Progenitor cell of endocrine pancreas (in vitro differentiated cells): ENCODE measurements at regions not wholly inside any gene's neighbourhood (a gene's known extent, or its start where the extent isn't known, plus 50 kb on each side); places are given as distances from the start of the nearest gene placed in this dataset.

ENCODE experiments used
- DNase-seq: peaks from one replicate; pipeline ENCODE4 v3.0.0; 2021; ENCODE audit warnings: low spot score; ENCODE audit not compliant: unreplicated experiment
- H3K27ac Mint-ChIP-seq: 2 replicates; pipeline ENCODE4 v1.8.0; 2021; ENCODE audit warnings: mild to moderate bottlenecking, moderate library complexity, mixed read lengths
- H3K27me3 Mint-ChIP-seq: 2 replicates; pipeline ENCODE4 v1.8.0; 2021; ENCODE audit warnings: mixed read lengths
- H3K36me3 Mint-ChIP-seq: 2 replicates; pipeline ENCODE4 v1.8.0; 2022; ENCODE audit warnings: mixed read lengths; ENCODE audit not compliant: insufficient read depth
- H3K4me1 Mint-ChIP-seq: 2 replicates; pipeline ENCODE4 v1.8.0; 2021; ENCODE audit warnings: low read depth, mixed read lengths
- H3K4me3 Mint-ChIP-seq: 2 replicates; pipeline ENCODE4 v1.8.0; 2021; ENCODE audit warnings: low read depth, mild to moderate bottlenecking, moderate library complexity, mixed read lengths
- H3K9me3 Mint-ChIP-seq: 2 replicates; pipeline ENCODE4 v1.8.0; 2021; ENCODE audit warnings: low read depth, mixed read lengths
- CTCF ChIP-seq: fragments of 200-600 bp; sonication (generic); IDR thresholded peaks from one replicate; pipeline ENCODE4 v1.5.0; 2021; ENCODE audit warnings: antibody characterized with exemption, mild to moderate bottlenecking; ENCODE audit not compliant: unreplicated experiment

- H3K9me3 Mint-ChIP-seq = no peaks in the 10 kb centered on the region
- no peak for TF ChIP-seq CTCF
- no peak overlapping the region for H3K27ac Mint-ChIP-seq
- H3K36me3 Mint-ChIP-seq = no peaks in the 10 kb centered on the region
- peaks cover 22% of the 10 kb centered on the region for H3K27me3 Mint-ChIP-seq
- no peak for DNase-seq
- peaks cover 6% of the 10 kb centered on the region for H3K4me1 Mint-ChIP-seq
- H3K4me3 Mint-ChIP-seq = no peak overlapping the region
Measured at GRCh38 chr20:57809661-57810172, 99.9 kb upstream of the PMEPA1 start.

- H3K9me3 Mint-ChIP-seq = no peaks in the 10 kb centered on the region
- no peak overlapping the region for H3K27ac Mint-ChIP-seq
- DNase-seq = no peak
- H3K36me3 Mint-ChIP-seq = no peaks in the 10 kb centered on the region
- no peak overlapping the region for H3K4me3 Mint-ChIP-seq
- TF ChIP-seq CTCF = no peak
- peaks cover 23% of the 10 kb centered on the region for H3K27me3 Mint-ChIP-seq
- peaks cover 6% of the 10 kb centered on the region for H3K4me1 Mint-ChIP-seq
Measured at GRCh38 chr20:57809149-57809548, 99.3 kb upstream of the PMEPA1 start.

- Mint-ChIP-seq H3K4me3 (no peak overlapping the region), H3K36me3 (no peaks in the 10 kb centered on the region), H3K27ac (no peak overlapping the region), H3K4me1 (peaks cover 12% of the 10 kb centered on the region), H3K27me3 (peaks cover 29% of the 10 kb centered on the region), H3K9me3 (no peaks in the 10 kb centered on the region)
- no peak for TF ChIP-seq CTCF
- DNase-seq = no peak
Measured at GRCh38 chr20:57808264-57809070, 98.7 kb upstream of the PMEPA1 start.

- no peaks in the 10 kb centered on the region for H3K36me3 Mint-ChIP-seq
- H3K4me1 Mint-ChIP-seq = peaks cover 12% of the 10 kb centered on the region
- no peaks in the 10 kb centered on the region for H3K9me3 Mint-ChIP-seq
- no peak for DNase-seq
- H3K27me3 Mint-ChIP-seq = peaks cover 31% of the 10 kb centered on the region
- TF ChIP-seq CTCF = no peak
- H3K4me3 Mint-ChIP-seq = no peak overlapping the region
- H3K27ac Mint-ChIP-seq = no peak overlapping the region
Measured at GRCh38 chr20:57807401-57808263, 97.8 kb upstream of the PMEPA1 start.

- Mint-ChIP-seq H3K4me3 (no peak overlapping the region), H3K27ac (no peak overlapping the region), H3K36me3 (no peaks in the 10 kb centered on the region), H3K27me3 (peaks cover 31% of the 10 kb centered on the region), H3K4me1 (peaks cover 12% of the 10 kb centered on the region), H3K9me3 (no peaks in the 10 kb centered on the region)
- TF ChIP-seq CTCF = no peak
- no peak for DNase-seq
Measured at GRCh38 chr20:57806975-57807374, 97.2 kb upstream of the PMEPA1 start.
